Adrenal gland (tissue), 5 donors: ENCODE measurements at regions not wholly inside any gene's neighbourhood (a gene's known extent, or its start where the extent isn't known, plus 50 kb on each side); places are given as distances from the start of the nearest gene placed in this dataset.

Source experiments
- POLR2A ChIP-seq, 2 donors: fragments of 450-650 bp; IDR thresholded peaks; one replicate each; pipeline ENCODE4 v1.6.1; 2017; ENCODE audit warnings: antibody characterized with exemption in 2 of 2, mild to moderate bottlenecking in 2 of 2, moderate library complexity in 1 of 2
- TF ChIP-seq, protein P1 (sequence below), 6 experiments: fragments of 450-650 bp in 4 of 6; fragments of 200-600 bp in 2 of 6; sonication (generic) in 1 of 6; IDR thresholded peaks; 1 replicate in 5 of 6; 2 replicates in 1 of 6; pipeline versions ENCODE4 v1.5.1 to v1.8.0; 2016 to 2021; ENCODE audit warnings: antibody characterized with exemption in 6 of 6, mild to moderate bottlenecking in 2 of 6, moderate library complexity in 1 of 6
- donor health status: DM: no; HTN: no; CAD: no.

DNA sequence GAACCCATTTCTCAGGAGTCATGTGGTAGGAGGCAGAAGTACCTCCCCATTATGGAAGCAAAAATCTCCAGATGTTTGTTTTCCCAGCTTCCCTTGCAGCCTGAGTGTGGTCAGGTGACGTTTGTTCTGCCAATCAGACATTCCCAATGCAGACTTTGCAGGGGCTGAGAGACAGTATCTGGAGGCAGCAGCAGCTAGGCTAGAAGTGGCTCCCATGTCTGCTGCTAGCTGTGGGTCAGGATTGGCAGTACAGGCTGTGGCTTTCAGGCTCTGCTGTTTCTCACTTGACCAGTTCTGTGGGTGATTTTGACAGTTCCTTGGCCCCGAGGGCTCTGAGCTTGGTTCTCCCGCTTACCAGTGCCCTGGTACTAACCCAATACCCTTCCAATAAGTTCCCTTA lies 58.6 kb upstream of the NBPF3 start:
- TF ChIP-seq, protein P1, sequence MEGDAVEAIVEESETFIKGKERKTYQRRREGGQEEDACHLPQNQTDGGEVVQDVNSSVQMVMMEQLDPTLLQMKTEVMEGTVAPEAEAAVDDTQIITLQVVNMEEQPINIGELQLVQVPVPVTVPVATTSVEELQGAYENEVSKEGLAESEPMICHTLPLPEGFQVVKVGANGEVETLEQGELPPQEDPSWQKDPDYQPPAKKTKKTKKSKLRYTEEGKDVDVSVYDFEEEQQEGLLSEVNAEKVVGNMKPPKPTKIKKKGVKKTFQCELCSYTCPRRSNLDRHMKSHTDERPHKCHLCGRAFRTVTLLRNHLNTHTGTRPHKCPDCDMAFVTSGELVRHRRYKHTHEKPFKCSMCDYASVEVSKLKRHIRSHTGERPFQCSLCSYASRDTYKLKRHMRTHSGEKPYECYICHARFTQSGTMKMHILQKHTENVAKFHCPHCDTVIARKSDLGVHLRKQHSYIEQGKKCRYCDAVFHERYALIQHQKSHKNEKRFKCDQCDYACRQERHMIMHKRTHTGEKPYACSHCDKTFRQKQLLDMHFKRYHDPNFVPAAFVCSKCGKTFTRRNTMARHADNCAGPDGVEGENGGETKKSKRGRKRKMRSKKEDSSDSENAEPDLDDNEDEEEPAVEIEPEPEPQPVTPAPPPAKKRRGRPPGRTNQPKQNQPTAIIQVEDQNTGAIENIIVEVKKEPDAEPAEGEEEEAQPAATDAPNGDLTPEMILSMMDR (IDR thresholded peaks at IDR 0.05), result no peak
- no peak for TF ChIP-seq POLR2A (IDR thresholded peaks at IDR 0.05)
